DND-41 (cell line): ENCODE measurements at regions not wholly inside any gene's neighbourhood (a gene's known extent, or its start where the extent isn't known, plus 50 kb on each side); places are given as distances from the start of the nearest gene placed in this dataset.

Experiments
- ATAC-seq: fragments of 200-7000 bp; cut with Tn5 transposase; 3 replicates; pipeline ENCODE4 v1.9.1; 2021; ENCODE audit warnings: low read depth; ENCODE audit not compliant: insufficient read depth
- DNase-seq: peaks from one replicate; pipeline ENCODE4 v3.0.0-alpha.2; 2020
- H2AFZ ChIP-seq: 2 replicates; pipeline ENCODE4 v1.6.0; 2012; ENCODE audit warnings: low read depth, low read length
- H3K27ac ChIP-seq: 2 replicates; pipeline ENCODE4 v1.5.1; 2012; ENCODE audit warnings: low read length, inconsistent platforms
- H3K27me3 ChIP-seq: fragments of 200-600 bp; sonication (generic); 2 replicates; pipeline ENCODE4 v1.6.0; 2012; ENCODE audit warnings: low read length, mild to moderate bottlenecking, inconsistent platforms; ENCODE audit not compliant: insufficient read depth, poor library complexity
- H3K36me3 ChIP-seq: 2 replicates; pipeline ENCODE4 v1.5.1; 2012; ENCODE audit warnings: low read length, inconsistent platforms; ENCODE audit not compliant: insufficient read depth
- H3K4me1 ChIP-seq: 2 replicates; pipeline ENCODE4 v1.5.1; 2012; ENCODE audit warnings: mild to moderate bottlenecking, low read length; ENCODE audit not compliant: insufficient read depth
- H3K4me2 ChIP-seq: 2 replicates; pipeline ENCODE4 v1.6.0; 2012; ENCODE audit warnings: mild to moderate bottlenecking, moderate library complexity, low read length, inconsistent platforms; ENCODE audit not compliant: insufficient read depth
- H3K4me3 ChIP-seq, 2 experiments: fragments of 200-600 bp in 1 of 2; shearing (Covaris generic) in 1 of 2; 2 replicates each; pipeline ENCODE4 v1.5.1; 2012 to 2016; ENCODE audit warnings: inconsistent platforms in 2 of 2, low read length in 2 of 2, mild to moderate bottlenecking in 2 of 2, low read depth in 1 of 2, moderate library complexity in 1 of 2
- H3K79me2 ChIP-seq: 2 replicates; pipeline ENCODE4 v1.6.0; 2012; ENCODE audit warnings: low read length, inconsistent platforms; ENCODE audit not compliant: insufficient read depth
- H3K9ac ChIP-seq: 2 replicates; pipeline ENCODE4 v1.6.0; 2012; ENCODE audit warnings: low read depth, mild to moderate bottlenecking, inconsistent platforms, low read length, moderate library complexity
- H3K9me3 ChIP-seq: 2 replicates; pipeline ENCODE4 v1.5.1; 2012; ENCODE audit warnings: low read length, moderate library complexity, mild to moderate bottlenecking, inconsistent platforms; ENCODE audit not compliant: insufficient read depth, severe bottlenecking
- H4K20me1 ChIP-seq: 2 replicates; pipeline ENCODE4 v1.6.0; 2012; ENCODE audit warnings: low read length; ENCODE audit not compliant: insufficient read depth
- EZH2 ChIP-seq: IDR thresholded peaks from 3 replicates; pipeline ENCODE4 v1.6.1; 2012; ENCODE audit warnings: borderline replicate concordance, low read depth, mild to moderate bottlenecking, moderate library complexity, low read length, inconsistent platforms; ENCODE audit not compliant: severe bottlenecking
- TF ChIP-seq, protein P1 (sequence below): IDR thresholded peaks from 2 replicates; pipeline ENCODE4 v1.5.1; 2012; ENCODE audit warnings: borderline replicate concordance, low read length, moderate library complexity, mild to moderate bottlenecking; ENCODE audit not compliant: poor library complexity, severe bottlenecking; ENCODE audit errors: extremely low read depth

DNA sequence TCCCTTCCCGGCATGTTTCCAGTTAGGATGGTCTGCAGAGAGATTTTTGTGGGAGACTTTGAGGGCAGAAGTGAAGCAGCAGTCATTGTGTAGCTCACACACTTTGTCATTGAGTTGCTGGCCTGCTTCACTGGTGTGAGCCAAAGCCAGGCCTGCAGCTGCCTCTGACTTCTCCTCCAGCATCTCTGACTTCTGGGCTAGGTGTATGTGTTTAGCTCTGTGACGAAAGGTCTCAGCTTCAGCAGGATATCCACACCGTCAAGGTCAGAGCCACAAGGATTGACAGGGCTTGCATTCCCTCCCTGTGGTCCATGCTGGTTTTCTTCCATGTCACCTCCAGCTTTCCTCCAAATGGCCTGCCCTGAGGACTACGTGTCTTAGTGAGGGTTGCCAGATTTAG is 57.1 kb upstream of the OSBPL11 start:
- DNase-seq (no peak), ATAC-seq (no peak)
- Histone ChIP-seq H3K79me2 (no peaks in the 10 kb centered on the region), H2AFZ (no peak overlapping the region), H3K4me2 (no peak overlapping the region), H3K4me1 (no peaks in the 10 kb centered on the region), H3K9me3 (no peaks in the 10 kb centered on the region), H3K27ac (no peak overlapping the region), H4K20me1 (no peaks in the 10 kb centered on the region), H3K4me3 (no peak overlapping the region), H3K27me3 (no peaks in the 10 kb centered on the region), H3K9ac (no peak overlapping the region), H3K36me3 (no peaks in the 10 kb centered on the region)
- TF ChIP-seq, protein P1, sequence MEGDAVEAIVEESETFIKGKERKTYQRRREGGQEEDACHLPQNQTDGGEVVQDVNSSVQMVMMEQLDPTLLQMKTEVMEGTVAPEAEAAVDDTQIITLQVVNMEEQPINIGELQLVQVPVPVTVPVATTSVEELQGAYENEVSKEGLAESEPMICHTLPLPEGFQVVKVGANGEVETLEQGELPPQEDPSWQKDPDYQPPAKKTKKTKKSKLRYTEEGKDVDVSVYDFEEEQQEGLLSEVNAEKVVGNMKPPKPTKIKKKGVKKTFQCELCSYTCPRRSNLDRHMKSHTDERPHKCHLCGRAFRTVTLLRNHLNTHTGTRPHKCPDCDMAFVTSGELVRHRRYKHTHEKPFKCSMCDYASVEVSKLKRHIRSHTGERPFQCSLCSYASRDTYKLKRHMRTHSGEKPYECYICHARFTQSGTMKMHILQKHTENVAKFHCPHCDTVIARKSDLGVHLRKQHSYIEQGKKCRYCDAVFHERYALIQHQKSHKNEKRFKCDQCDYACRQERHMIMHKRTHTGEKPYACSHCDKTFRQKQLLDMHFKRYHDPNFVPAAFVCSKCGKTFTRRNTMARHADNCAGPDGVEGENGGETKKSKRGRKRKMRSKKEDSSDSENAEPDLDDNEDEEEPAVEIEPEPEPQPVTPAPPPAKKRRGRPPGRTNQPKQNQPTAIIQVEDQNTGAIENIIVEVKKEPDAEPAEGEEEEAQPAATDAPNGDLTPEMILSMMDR, result no peak
- no peak for TF ChIP-seq EZH2

DNA sequence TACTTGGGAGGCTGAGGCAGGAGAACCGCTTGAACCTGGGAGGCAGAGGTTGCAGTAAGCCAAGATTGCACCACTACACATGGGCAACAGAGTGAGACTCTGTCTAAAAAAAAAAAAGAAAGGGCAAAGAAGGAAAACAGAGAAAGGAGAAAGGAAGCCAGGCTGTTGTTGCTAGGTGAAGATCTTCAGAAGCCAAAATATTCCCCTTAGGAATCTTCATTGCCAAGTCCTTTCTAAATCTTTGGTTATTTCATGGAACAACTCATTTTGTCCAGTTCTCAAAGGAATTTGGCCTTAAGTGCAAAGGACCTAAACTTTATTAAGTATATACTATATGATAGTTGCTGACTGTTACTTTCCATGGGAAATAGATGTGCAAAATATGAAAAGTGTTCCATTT is 59.2 kb upstream of the OSBPL11 start:
- no peak overlapping the region for H3K4me3 ChIP-seq
- H3K9ac ChIP-seq, result no peak overlapping the region
- H3K79me2 ChIP-seq, result no peaks in the 10 kb centered on the region
- H3K36me3 ChIP-seq, result no peaks in the 10 kb centered on the region
- H3K27me3 ChIP-seq, result no peaks in the 10 kb centered on the region
- no peaks in the 10 kb centered on the region for H3K9me3 ChIP-seq
- no peaks in the 10 kb centered on the region for H3K4me1 ChIP-seq
- TF ChIP-seq EZH2, result no peak
- TF ChIP-seq, protein P1, result no peak
- no peaks in the 10 kb centered on the region for H4K20me1 ChIP-seq
- no peak overlapping the region for H3K4me2 ChIP-seq
- no peak overlapping the region for H2AFZ ChIP-seq
- no peak overlapping the region for H3K27ac ChIP-seq
- DNase-seq, result no peak
- ATAC-seq, result no peak

DNA sequence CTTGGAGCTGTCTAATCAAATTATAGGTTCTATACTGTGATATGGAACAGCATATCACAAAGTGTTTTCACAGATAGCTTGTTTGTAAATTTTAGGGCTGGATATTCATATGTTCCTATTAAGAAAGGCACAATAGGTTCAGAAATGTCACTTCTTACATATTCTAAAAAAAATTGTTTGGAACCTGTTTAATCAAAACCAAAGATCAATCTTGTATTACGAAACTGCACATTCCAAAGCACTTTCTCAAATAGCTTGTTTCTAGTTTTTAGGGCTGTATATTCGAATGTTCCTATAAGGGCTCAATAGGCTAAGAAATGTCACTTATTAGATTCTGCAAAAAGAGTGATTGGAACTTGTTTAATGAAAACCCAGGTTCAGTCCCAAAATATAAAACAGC is 67.4 kb upstream of the OSBPL11 start:
- Histone ChIP-seq H3K79me2 (no peaks in the 10 kb centered on the region), H3K9me3 (no peaks in the 10 kb centered on the region), H3K9ac (no peak overlapping the region), H3K4me3 (no peak overlapping the region), H4K20me1 (no peaks in the 10 kb centered on the region), H2AFZ (no peak overlapping the region), H3K4me1 (no peaks in the 10 kb centered on the region), H3K4me2 (no peak overlapping the region), H3K36me3 (no peaks in the 10 kb centered on the region), H3K27ac (no peak overlapping the region), H3K27me3 (no peaks in the 10 kb centered on the region)
- no peak for DNase-seq
- no peak for ATAC-seq
- TF ChIP-seq, protein P1, result no peak
- no peak for TF ChIP-seq EZH2

GRCh38 chr3:125670352-125670751 is 75.1 kb upstream of the OSBPL11 start:
- Histone ChIP-seq H3K4me2 (no peak overlapping the region), H4K20me1 (no peaks in the 10 kb centered on the region), H3K27me3 (no peaks in the 10 kb centered on the region), H2AFZ (no peak overlapping the region), H3K9me3 (no peaks in the 10 kb centered on the region), H3K9ac (no peak overlapping the region), H3K79me2 (no peaks in the 10 kb centered on the region), H3K4me1 (no peaks in the 10 kb centered on the region), H3K36me3 (no peaks in the 10 kb centered on the region), H3K27ac (no peak overlapping the region), H3K4me3 (no peak overlapping the region)
- no peak for TF ChIP-seq EZH2
- TF ChIP-seq, protein P1, result no peak
- ATAC-seq (no peak), DNase-seq (no peak)
